ENCODE measurements at regions not wholly inside any gene's neighbourhood (a gene's known extent, or its start where the extent isn't known, plus 50 kb on each side); places are given as distances from the start of the nearest gene placed in this dataset.

DNA sequence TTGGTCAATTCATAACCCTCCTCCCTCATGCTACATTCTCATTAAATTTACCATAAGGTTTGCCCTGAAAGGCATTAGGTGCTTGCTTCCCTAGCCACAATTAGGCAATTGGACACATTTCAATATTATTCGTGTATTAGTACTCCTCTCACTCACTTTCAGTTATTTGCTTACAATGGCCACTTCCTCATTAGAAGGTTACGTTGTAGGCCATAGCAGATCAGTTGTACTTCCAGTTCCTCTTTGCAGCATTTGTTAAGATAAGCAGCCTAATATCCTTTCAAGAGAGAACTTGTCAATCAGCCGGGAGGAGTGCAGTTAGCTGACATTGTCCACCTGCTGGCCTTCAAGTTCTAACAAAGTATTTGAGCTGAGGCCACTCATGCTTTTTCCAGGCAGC lies 1017.2 kb downstream of the PCDH7 start:
- Histone ChIP-seq H3K4me2 (ENCODE audit: insufficient read depth, insufficient read length, low read length) (no peak overlapping the region), H2AFZ (ENCODE audit: low read length) (no peak overlapping the region), H4K20me1 (ENCODE audit: control insufficient read depth, insufficient read depth, insufficient read length) (no peaks in the 10 kb centered on the region), H4K8ac (replicated peaks; ENCODE audit: insufficient read length, low read depth, low read length) (no peak overlapping the region), H2BK20ac (ENCODE audit: low read depth, low read length, poor library complexity, severe bottlenecking) (no peak overlapping the region), H3K23me2 (ENCODE audit: insufficient read length, low read depth, low read length, poor library complexity, severe bottlenecking) (no peaks in the 10 kb centered on the region), H3K14ac (ENCODE audit: insufficient read depth, low read length) (no peak overlapping the region), H3K18ac (ENCODE audit: insufficient read length, low read depth, low read length) (no peak overlapping the region), H2BK5ac (ENCODE audit: insufficient read length, low read length) (no peak overlapping the region), H3K4ac (ENCODE audit: low read depth, low read length) (no peak overlapping the region), H3K4me1 (ENCODE audit: insufficient read depth, low read length) (no peaks in the 10 kb centered on the region), H2BK12ac (ENCODE audit: insufficient read length, low read depth, low read length) (no peak overlapping the region), H3K9ac (ENCODE audit: extremely low read depth, insufficient read length, low read length) (no peak overlapping the region), H3K27me3 (ENCODE audit: insufficient read depth, low read length) (no peaks in the 10 kb centered on the region), H2AK5ac (ENCODE audit: insufficient read length, low read length) (no peak overlapping the region), H4K5ac (ENCODE audit: insufficient read length, low read depth, low read length) (no peak overlapping the region), H3K27ac (ENCODE audit: insufficient read length, low read depth, low read length) (no peak overlapping the region), H4K91ac (ENCODE audit: insufficient read length, low read depth, low read length) (no peak overlapping the region), H3K23ac (ENCODE audit: insufficient read length, low read depth, low read length) (no peak overlapping the region), H3K56ac (ENCODE audit: insufficient read length, low read depth, low read length) (no peak overlapping the region), H3K79me2 (ENCODE audit: insufficient read depth, low read length) (no peaks in the 10 kb centered on the region), H3T11ph (ENCODE audit: low read length) (no peak overlapping the region), H2BK120ac (ENCODE audit: low read depth, low read length, poor library complexity, severe bottlenecking) (no peak overlapping the region), H3K79me1 (ENCODE audit: insufficient read depth, low read depth, low read length, poor library complexity, severe bottlenecking) (no peaks in the 10 kb centered on the region), H3K9me3 (ENCODE audit: control insufficient read depth, low read depth, low read length) (no peaks in the 10 kb centered on the region), H2BK15ac (ENCODE audit: low read depth, low read length) (no peak overlapping the region)
- Mint-ChIP-seq H3K9me3 (peaks cover 3 to 4% of the 10 kb centered on the region in 2 experiments), H3K4me1 (no peaks in the 10 kb centered on the region), H3K36me3 (ENCODE audit: insufficient read depth in 1 of 3, low read depth in 3 of 3) (peaks cover 2 to 4% (median 4%) of the 10 kb centered on the region in 3 experiments; a peak in 6 of 7 replicates), H3K4me3 (no peak overlapping the region), H3K27me3 (ENCODE audit: low read depth) (no peaks in the 10 kb centered on the region), H3K27ac (no peak overlapping the region)
- DNase-seq, result no peak
- WGBS (ENCODE audit: extremely low coverage, insufficient read length, low lambda C conversion rate), result no CpG with 5 or more reads among the region's 3 CpGs
- TF ChIP-seq, protein P1, sequence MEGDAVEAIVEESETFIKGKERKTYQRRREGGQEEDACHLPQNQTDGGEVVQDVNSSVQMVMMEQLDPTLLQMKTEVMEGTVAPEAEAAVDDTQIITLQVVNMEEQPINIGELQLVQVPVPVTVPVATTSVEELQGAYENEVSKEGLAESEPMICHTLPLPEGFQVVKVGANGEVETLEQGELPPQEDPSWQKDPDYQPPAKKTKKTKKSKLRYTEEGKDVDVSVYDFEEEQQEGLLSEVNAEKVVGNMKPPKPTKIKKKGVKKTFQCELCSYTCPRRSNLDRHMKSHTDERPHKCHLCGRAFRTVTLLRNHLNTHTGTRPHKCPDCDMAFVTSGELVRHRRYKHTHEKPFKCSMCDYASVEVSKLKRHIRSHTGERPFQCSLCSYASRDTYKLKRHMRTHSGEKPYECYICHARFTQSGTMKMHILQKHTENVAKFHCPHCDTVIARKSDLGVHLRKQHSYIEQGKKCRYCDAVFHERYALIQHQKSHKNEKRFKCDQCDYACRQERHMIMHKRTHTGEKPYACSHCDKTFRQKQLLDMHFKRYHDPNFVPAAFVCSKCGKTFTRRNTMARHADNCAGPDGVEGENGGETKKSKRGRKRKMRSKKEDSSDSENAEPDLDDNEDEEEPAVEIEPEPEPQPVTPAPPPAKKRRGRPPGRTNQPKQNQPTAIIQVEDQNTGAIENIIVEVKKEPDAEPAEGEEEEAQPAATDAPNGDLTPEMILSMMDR (conservative IDR thresholded peaks at IDR 0.05), result no peak

Data from H9 (cell line).